ENCODE measurements at regions not wholly inside any gene's neighbourhood (a gene's known extent, or its start where the extent isn't known, plus 50 kb on each side); places are given as distances from the start of the nearest gene placed in this dataset.

GRCh38 chr7:156191090-156191489 lies 378.8 kb upstream of the SHH start:
- H3K27ac ChIP-seq: no peak overlapping the region
- TF ChIP-seq CTCF (IDR thresholded peaks at IDR 0.05 in 4 of 5, conservative IDR thresholded peaks at IDR 0.05 in 1 of 5): no peak
- TF ChIP-seq POLR2A (IDR thresholded peaks at IDR 0.05): no peak

GRCh38 chr7:156185076-156185475 lies 372.8 kb upstream of the SHH start:
- no peaks in the 10 kb centered on the region for H3K36me3 ChIP-seq
- TF ChIP-seq CTCF (IDR thresholded peaks at IDR 0.05 in 4 of 5, conservative IDR thresholded peaks at IDR 0.05 in 1 of 5) (no peak), POLR2A (IDR thresholded peaks at IDR 0.05) (no peak)
- H3K4me3 ChIP-seq: no peak overlapping the region
- ATAC-seq (no peak), DNase-seq (no peak)
- no peaks in the 10 kb centered on the region for H3K27me3 ChIP-seq
- no peaks in the 10 kb centered on the region for H3K9me3 ChIP-seq
- in situ Hi-C loops (cut with MboI; ENCODE audit: low sequenced_read_pairs in 4 of 4): no loop called here
- no peaks in the 10 kb centered on the region for H3K4me1 ChIP-seq
- intact Hi-C loops (cut with DNase I; ENCODE audit: low total_unique reads): no loop called here
- H3K27ac ChIP-seq: no peak overlapping the region

More at GRCh38 chr7:156191090-156191489, 378.8 kb upstream of the SHH start:
- ATAC-seq: no peak
- in situ Hi-C loops (cut with MboI; ENCODE audit: low sequenced_read_pairs in 4 of 4) (no loop called here), intact Hi-C loops (cut with DNase I; ENCODE audit: low total_unique reads) (no loop called here)
- no peaks in the 10 kb centered on the region for H3K36me3 ChIP-seq
- DNase-seq: no peak
- H3K27me3 ChIP-seq: no peaks in the 10 kb centered on the region
- no peaks in the 10 kb centered on the region for H3K4me1 ChIP-seq
- H3K4me3 ChIP-seq: no peak overlapping the region
- H3K9me3 ChIP-seq: no peaks in the 10 kb centered on the region

- TF ChIP-seq POLR2A (IDR thresholded peaks at IDR 0.05) (no peak), CTCF (IDR thresholded peaks at IDR 0.05 in 4 of 5, conservative IDR thresholded peaks at IDR 0.05 in 1 of 5) (no peak)
- no peaks in the 10 kb centered on the region for H3K27me3 ChIP-seq
- H3K36me3 ChIP-seq: no peaks in the 10 kb centered on the region
- H3K4me1 ChIP-seq: no peaks in the 10 kb centered on the region
- H3K27ac ChIP-seq: no peak overlapping the region
- ATAC-seq (no peak), DNase-seq (no peak)
- H3K4me3 ChIP-seq: no peak overlapping the region
- in situ Hi-C loops (cut with MboI; ENCODE audit: low sequenced_read_pairs in 4 of 4): no loop called here
- intact Hi-C loops (cut with DNase I; ENCODE audit: low total_unique reads): no loop called here
- H3K9me3 ChIP-seq: no peaks in the 10 kb centered on the region
Measured at GRCh38 chr7:156184164-156184563, 371.9 kb upstream of the SHH start.

- DNase-seq (no peak), ATAC-seq (no peak)
- H3K27ac ChIP-seq: no peak overlapping the region
- intact Hi-C loops (cut with DNase I; ENCODE audit: low total_unique reads): no loop called here
- no peaks in the 10 kb centered on the region for H3K9me3 ChIP-seq
- H3K36me3 ChIP-seq: no peaks in the 10 kb centered on the region
- no peaks in the 10 kb centered on the region for H3K27me3 ChIP-seq
- no peak overlapping the region for H3K4me3 ChIP-seq
- no peaks in the 10 kb centered on the region for H3K4me1 ChIP-seq
- TF ChIP-seq CTCF (IDR thresholded peaks at IDR 0.05 in 4 of 5, conservative IDR thresholded peaks at IDR 0.05 in 1 of 5) (no peak), POLR2A (IDR thresholded peaks at IDR 0.05) (no peak)
- in situ Hi-C loops (cut with MboI; ENCODE audit: low sequenced_read_pairs in 4 of 4): no loop called here
Measured at GRCh38 chr7:156180451-156181229, 368.4 kb upstream of the SHH start.

Data from gastrocnemius medialis (tissue), 4 donors.